Prostate gland (tissue), 1 donor: ENCODE measurements at regions not wholly inside any gene's neighbourhood (a gene's known extent, or its start where the extent isn't known, plus 50 kb on each side); places are given as distances from the start of the nearest gene placed in this dataset.

ENCODE experiments used
- POLR2A ChIP-seq: fragments of 450-650 bp; IDR thresholded peaks from one replicate; pipeline ENCODE4 v1.6.1; 2016; ENCODE audit warnings: antibody characterized with exemption, mild to moderate bottlenecking
- POLR2AphosphoS5 ChIP-seq: sonication (generic); formaldehyde crosslinking; IDR thresholded peaks from one replicate; pipeline ENCODE4 v1.6.1; 2017; ENCODE audit warnings: antibody characterized with exemption

DNA sequence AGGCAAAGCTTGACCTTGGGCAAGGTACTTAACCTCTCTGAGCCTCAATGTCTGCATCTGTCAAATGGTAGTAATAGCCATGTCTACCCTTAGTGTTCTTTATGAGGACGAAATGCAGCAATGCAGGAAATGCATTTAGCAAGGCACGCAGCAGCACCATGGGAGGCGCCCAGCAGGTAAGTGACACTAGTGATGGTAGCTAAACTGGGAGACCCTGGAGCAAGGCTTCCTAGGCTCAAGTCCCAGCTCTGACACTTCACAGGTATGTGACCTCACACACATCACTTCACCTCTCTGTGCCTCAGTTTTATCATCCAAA lies 289.0 kb downstream of the RRAGC start:
- TF ChIP-seq POLR2AphosphoS5 (no peak), POLR2A (no peak)
